Kasumi-1 (cell line): ENCODE measurements at regions not wholly inside any gene's neighbourhood (a gene's known extent, or its start where the extent isn't known, plus 50 kb on each side); places are given as distances from the start of the nearest gene placed in this dataset.
A peak's percentile ranks its signal among the peaks of the same experiment; 100 is the strongest.

Experiments used
- DNase-seq, 2 experiments: peaks; one replicate each; lab custom pipeline; 2025; lab: John Stamatoyannopoulos, UW

DNA sequence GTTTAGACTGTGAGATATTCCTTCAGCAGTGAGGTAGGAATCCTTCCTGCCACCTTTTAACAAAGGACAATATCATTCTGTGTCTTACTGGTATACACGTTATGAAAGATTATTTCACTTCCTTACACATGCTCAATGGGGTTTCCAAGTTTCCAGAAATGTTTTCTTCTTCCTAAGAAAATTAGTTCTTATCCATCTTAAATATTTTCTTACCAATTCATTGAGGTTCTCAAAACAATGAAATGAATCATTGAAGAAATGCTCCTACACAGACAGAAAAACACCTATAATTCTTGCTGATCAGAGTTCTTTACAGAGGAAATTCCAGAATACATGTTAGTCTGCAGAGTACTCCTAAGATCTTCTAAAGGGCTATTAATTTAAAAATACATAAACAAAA, 51.4 kb upstream of the SEC61G start:
- no peak for DNase-seq

DNA sequence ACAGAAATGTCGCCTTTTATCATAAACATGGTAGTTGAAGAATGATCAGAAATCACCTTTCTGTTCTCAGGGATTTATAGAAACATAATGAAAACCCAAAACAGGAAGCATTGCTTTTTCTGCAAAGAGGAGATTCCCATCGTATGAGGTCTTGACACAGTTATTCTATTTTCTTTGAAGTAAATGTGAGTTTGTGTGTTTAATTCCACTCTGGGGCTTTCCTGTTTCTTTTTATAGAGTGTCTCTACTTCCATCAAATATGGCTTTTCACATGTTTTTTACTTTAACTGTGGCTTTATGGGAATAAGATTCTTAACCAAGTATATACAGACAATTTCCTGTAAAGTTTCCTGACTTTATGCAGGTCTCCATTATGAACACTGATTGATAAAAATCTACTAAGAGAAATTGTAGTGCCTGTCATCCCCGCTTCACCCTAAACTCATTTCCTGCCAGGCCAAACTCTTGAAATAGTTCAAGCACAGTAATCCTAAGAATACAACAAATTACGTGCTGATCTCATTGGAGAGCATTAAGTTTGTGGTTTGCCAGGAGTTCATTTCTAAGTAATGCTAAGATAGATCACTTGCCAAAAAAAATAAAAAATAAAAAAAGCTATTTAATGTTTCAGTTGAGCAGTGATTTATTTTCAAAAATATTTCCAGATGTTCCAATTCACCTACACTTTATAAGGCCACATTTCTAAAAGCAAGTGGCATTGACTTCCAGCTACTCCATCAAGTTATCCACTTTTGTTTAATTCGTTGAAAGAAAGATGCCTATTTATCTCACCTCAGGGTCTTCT, 52.2 kb upstream of the SEC61G start:
- DNase-seq = no peak

DNA sequence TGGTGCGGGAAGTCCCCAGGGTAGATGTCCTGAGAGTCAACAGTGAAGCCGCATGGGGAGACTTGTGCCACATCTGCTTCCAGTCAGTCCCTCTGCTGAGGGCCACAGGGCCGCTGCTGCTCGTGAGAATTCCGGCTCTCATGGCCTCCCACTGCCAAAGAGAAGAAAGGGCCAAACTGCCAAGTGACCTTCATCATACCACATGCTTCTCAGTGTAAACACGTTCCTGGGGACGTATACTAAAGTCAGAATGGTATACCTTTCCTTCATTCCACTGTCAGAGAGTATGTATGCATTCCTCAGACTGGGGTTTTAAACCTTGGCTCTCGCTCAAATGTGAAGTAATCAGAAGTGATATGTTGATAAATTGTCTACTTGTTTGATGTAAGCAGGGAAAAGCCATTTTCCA, 52.8 kb upstream of the SEC61G start:
- no peak for DNase-seq

DNA sequence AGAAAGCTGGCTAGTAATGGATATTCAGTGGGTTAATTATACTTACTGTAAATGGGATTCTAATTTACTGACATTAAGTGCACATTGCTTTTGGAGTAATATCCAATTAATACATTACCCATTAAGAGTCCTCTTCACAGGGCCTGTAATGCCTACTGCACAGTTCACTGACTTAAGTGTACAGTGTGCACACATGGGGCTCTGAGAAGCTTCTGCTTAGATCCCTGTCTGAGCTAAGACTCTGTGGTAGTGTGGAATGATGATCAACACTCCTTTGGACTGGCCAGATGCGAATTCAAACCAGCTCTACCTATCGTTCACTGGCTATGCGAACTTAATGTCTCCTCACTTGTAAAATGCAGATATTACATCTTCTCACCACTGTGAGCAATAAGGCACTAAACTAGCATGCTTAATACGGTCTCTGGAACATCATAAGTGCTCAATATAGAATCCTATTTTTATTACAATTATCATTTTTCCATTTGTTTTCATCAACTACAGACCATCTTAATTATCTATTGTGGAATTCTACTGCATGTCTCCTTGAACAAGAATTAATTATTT, 53.8 kb upstream of the SEC61G start:
- DNase-seq = peak; percentile 39 to 49

DNA sequence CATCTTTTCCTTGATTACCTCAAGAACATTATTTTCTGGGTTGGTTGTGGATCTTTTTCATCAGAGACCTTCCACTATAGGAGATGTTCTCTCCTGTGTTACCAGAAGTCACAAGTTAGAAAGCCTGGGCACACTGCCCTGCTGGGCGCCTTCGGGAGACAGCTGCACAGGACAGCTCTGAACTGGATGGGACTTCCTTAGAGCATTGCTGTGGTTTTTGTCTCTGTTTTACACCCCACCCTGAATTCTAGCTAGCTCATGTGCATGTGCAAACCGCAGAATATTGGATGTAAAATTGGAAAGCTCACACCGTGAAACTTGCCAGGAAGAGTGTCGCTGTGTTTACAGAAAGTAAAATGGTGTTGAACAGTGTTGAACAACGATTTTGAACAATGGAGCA, 54.4 kb upstream of the SEC61G start:
- peak; percentile 92 for DNase-seq

DNA sequence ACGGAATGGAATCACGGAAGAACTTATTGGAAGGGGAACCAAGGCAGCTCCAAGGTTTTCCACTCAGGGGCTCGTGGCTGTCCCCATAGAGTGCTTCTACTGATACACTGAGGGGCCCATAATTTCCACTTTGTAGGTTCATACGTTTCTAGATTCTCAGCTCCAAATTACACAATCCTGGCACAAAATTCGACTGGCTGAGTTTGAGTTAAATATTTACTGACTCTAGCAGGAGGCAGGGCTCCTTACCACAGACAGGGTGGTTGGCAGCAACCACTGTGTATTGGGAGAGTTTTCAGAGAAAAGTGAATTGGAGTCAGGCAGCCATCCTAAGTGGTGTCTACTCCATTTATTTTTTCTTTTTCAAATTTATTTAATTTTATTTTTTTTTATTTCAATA, 55.4 kb upstream of the SEC61G start:
- DNase-seq = peak in 1 of 2 experiments; percentile 18

DNA sequence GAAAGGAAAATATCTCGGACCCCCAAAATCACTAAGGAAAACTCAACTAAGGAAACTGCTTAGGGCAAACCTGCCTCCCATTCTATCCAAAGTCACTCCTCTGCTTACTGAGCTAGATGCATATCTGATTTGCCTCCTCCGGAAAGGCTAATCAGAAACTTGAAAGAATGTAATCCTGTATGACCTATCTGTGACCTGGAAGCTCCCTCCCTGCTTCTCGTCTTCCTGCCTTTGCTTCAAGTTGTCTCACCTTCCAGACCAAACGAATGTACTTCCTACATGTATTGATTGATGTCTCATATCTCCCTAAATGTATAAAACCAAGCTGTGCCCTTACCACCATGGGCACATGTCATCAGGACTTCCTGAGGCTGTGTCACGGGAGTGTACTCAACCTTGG, 58.1 kb upstream of the SEC61G start:
- no peak for DNase-seq

DNA sequence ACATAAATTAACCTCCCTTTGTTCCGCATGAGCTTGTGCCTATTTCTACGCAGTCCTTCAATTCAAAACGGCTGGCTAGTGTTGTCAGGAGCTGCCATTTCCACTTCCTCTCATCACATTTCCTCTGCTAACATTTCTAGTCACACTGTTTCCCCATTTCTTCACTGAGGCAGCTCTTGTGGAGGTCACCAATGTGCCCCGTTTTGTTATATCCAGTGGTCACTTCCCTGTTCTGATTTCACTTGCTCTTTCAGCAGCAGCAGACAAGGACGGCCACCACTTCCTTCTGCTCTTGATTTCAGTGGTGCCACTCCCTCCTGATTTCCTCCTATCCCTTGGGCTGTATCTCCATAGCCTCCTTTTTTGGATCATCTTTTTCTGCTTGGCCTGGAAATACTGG, 64.8 kb upstream of the SEC61G start:
- peak; percentile 26 to 46 for DNase-seq

DNA sequence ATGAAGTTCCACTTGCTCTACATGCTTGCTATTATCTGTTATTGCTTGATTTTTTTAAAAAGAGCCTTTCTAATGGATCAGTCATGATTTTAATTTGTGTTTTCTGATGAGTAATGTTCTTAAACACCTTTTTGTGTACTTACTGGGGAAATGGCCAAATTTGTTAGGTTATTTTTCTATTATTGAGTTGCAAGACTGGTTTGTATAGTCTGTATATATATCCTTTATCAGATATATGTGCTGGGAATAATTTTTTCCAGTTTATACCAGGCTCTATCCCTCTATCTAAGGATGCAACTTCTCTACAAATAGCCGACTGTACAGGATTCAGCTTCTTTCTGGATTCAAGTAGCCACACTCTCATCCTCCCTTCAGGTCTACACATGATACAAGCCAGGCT, 65.6 kb upstream of the SEC61G start:
- DNase-seq = no peak

DNA sequence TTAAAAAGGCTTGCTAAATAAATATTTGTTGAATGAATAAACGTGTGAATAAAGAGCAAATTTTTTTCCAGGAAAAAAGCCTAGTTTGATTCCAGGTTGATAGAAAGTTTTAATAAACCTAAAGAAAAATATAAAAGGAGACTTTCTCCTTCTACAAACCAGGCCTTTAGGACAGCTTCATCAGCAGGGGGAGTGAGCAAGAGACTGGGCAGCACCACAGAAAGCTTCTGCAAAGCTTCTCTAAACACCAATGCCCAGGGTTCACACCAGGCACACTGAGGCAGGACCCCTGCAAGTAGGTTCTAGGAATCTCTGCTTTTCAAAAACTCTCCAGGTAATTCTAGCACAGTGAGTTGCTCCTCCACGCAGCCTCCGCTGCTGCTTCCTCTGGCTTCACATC, 66.4 kb upstream of the SEC61G start:
- DNase-seq = no peak

DNA sequence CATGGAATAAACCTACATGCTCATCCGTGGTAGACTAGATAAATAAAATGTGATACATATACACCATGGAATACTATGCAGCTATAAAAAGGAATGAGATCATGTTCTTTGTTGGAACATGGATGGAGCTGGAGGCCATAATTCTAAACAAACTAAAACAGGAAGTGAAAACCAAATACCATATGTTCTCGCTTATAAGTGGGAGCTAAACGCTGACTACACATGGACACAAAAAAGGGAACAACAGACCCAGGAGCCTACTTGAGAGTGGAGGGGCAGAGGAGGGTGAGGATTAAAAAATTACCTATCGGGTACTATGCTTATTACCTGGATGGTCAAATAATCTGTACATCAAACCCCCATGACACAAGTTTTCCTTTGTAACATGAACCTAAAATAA, 68.7 kb upstream of the SEC61G start:
- peak; percentile 30 to 42 for DNase-seq

DNA sequence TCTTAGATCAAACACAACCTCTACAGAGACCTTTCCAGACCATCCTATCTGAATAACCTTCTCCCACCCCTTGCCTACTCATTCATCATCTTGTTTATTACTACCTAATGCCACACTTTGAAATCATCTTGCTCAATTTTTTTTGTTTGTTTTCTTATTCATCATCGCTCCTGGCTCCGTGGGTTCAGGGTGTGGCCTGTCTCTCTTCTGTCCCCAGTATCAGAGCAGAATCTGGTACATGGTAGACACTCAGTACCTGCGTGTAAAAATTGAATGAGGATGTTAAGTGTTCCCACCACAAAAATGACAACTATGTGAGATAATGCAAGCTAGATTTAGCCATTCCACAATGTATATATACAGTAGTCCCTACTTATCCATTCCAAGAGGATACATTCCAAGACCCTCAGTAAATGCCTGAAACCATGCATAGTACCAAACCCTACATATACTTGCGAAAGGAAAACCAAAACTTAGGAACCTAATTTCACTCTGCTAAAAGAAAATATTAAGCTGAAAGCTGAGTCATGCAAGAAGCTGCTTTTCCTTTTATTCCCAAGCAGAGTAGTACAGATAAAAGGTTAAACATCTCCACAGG, 72.1 kb upstream of the SEC61G start:
- no peak for DNase-seq

DNA sequence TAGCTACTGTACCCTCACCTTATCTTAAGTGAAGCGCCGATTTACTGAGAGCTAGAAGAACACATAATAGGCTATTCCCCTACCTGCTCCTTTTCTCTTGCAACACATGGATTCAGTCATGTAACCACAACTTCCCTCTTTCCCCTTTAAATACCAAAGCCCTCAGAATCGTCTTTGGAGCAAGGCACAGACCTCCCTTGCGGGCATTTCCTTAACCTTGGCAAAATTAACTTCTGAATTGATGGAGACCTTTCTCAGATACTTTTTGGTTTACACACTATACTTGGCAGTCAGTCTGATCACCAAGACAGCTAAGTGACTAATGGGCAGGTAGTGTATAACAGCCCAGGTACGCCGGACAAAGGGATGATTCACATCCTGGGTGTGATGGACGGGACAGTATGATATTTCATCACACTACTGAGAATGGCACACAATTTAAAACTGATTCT, 72.7 kb upstream of the SEC61G start:
- peak; percentile 72 for DNase-seq

DNA sequence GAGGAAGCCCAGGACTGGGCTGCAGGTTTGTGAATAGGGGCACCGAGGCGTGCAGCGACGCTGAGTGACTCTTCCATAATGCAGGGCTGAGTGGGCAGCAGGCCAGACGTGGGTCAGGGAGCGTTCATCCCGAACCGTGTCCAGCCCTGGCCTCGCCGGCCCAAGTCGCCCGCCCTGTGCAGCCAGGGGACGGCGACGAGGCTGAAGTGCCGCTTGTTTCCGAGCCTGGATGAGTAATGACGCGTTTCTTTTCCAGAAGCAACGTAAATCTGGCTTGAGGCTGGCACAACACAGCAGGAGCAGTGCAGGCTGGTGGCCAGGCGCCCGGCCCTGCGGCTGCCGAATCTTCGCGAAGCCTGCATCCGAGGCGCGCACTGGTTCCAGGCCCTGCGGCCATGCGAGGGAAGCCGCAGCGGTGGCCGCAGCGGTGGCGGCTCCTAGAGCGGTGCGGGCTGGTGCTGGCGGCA, 74.0 kb upstream of the SEC61G start:
- DNase-seq = no peak

DNA sequence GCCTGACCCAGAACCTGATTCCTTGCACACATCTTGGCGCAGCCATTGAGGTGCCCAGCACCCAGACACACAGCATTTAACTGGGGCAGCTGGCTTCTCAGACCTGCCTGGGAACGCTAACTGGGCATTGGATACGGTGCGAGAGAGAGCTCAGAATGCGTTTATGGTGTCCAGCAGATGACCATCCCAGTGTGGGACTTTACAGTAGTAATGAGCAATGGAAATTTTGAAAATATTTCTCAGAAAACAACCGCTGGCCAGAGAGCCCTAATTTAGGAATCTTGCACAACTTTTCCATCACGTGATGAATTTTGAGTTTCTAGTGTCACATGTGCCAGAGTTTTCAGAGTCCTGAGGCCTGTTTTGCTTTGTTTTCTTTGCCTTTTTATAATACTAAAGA, 78.2 kb upstream of the SEC61G start:
- no peak for DNase-seq

DNA sequence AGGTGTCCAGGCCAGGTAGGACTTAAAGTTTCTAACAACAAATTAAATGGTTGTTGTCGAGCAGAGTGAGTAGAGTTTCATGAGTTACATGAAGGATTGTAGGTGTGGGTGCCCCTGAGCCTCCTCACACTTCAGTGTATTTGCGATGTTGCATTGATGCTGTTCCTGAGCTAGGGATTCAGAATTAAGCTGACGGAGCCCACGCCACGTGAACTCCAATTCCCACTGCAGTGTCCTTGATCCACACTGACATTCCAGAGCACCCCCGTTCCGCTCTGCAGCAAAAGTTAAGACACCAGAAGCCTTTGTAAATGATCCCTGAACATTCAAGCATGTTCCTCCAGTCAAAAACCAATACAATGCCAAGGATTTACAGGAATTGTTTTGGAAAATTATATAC, 78.8 kb upstream of the SEC61G start:
- no peak for DNase-seq

DNA sequence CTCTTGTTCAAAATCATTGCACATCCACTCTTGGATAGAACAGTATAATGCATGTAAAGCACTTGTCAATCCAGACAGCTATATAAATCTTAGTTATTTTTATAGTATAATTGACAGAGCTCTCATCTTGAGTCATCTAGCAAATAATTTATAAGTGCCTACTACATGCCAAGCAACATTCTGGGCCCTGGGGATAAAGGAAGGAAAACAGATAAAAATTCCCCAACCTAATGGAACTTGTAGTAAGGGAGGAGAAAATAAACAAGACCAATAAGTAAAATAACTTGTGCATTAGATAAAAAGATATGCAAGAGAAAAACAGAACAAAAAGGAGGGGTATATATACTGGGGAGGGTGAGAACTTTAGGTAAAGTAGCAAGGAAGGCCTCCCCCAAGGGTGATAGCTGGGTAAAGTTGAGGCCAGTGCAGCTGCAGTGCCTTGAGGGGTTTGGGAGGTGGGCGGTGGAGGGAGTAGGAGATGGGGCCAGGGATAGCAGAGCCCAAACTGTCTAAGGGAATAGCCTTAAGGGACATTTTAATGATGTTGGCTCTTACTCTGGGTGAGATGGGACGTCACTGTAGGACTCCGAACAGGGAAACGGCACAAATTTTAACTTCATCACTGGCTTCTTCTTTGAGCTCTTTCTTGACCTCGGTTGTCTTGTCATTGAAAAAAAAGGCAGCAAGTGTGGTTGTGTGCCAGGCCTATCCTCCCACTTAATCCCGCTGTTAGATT, 79.3 kb upstream of the SEC61G start:
- no peak for DNase-seq

DNA sequence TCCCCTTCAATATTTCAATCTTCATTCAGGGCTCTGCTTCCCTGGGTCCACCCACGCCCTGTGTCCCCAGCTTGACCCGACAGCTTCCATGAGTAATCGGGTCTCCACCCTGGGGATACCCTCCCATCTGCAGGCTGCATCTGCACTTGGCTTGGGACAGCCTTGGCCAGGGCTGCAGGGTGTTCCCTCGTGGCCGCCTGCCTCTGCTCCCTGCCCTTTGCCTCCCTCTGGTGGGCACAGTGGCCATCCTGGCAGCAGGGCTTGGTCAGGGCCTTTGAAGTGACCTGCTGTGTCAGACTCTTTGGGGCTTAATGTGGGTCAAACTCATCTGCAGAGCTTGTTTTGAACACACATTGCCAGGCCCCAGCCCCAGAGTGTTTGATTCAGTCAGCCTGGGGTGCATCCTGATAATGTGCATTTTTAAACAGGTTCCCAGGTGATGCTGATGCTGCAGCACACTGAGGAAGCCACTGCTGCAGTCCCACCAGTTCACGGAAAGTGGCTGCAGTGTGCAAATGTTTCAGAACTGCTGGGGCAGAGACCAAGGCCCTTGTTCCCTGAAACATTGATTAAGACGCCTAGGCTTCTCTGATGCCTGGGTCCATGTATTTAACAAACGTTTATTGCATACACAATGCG, 80.7 kb upstream of the SEC61G start:
- peak in 1 of 2 experiments; percentile 14 for DNase-seq

DNA sequence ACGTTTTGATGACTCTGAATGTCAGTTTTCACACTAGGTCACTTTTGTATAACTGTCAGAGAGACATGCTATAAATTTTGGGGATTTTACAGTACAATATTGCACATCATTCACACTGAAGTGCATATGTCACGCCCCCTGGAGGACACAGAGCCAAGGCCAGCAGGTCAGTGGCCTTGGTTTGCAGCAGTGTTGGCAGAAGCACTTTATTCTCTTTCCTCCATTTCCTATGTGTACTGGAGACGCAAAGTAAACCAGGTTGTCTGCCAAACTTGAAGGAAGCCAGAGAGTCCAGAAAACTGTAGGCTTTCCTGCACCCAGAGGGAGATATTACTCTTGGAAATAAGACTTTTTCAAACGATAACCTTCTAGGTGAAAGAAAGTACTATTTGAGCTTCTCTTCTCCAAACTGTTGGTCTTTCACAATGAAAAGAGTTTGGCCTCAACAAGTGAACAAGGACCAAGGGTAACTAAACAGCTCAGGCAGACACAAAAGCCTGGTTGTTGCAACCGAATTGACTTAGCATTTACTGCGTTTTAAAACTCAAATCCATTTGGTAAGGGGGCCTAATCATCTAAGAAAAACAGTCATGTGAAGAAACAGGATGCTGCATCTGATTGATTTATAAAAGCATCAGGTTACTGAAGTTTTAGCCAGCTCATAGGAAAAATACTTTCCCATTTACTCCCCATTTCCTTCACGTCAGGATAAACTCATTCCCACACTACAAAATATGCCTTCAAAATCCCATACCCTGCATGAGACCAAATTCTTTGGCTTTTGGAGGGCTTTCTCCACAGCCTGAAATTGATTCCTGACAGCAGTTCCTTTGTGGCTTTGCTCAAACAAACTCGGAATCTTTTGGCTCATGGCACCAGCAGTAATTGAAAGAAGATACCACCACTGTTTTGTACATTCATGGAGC, 83.0 kb upstream of the SEC61G start:
- peak; percentile 57 to 58 for DNase-seq

DNA sequence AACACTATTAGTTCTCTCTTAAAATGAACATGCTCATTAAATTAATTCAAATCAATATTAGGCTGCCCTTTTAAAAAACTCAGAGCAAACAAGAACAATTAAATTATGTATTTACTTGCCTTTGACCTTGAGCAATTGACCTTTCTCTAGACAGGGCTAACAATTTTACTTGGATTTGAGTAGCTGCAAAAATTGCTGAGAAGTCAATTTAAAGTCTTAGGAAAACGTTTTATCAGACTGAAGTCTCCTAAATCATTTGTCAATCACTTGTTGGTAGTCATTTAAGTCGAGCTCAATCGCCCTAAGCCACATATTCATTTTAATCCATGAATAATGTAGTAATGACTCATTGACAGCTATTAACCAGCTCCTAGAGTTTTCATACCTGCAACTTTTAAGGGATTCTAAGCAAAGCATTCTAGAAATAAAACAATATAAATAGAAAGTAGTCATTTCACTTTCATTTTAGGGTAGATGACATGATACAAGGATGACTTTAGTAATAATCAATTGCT, 84.9 kb upstream of the SEC61G start:
- no peak for DNase-seq

DNA sequence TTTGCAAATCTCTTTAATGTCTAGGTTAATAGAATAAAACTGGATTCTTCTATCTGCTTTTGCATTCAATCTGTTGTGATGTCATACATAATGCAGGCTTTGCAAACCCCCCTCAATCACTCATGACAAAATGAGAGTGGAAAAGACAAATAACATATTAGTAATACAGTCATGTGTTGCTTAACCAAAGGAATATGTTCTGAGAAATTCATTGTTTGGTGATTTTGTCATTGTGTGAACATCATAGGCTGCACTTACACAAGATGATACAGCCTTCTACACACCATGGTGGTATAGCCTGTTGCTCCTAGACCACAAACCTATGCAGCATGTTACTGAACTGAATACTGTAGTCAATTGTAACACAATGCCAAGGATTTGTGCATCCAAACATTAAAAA, 87.3 kb upstream of the SEC61G start:
- DNase-seq = no peak
